H1 (cell line): ENCODE measurements at regions not wholly inside any gene's neighbourhood (a gene's known extent, or its start where the extent isn't known, plus 50 kb on each side); places are given as distances from the start of the nearest gene placed in this dataset.

Experiments used
- CBX5 ChIP-seq: fragments of 300-800, 300-1000 bp; sonication (generic); IDR thresholded peaks from 2 replicates; pipeline ENCODE4 v1.7.1; 2016; ENCODE audit warnings: antibody characterized with exemption, low read length, low read depth
- JUND ChIP-seq: IDR thresholded peaks from 2 replicates; pipeline ENCODE4 v1.6.1; 2011; ENCODE audit warnings: mild to moderate bottlenecking, improper control_type of control experiment, low read length
- KDM5A ChIP-seq: fragments of 200-600 bp; IDR thresholded peaks from 2 replicates; pipeline ENCODE4 v1.7.1; 2012; ENCODE audit warnings: mild to moderate bottlenecking, low read length, inconsistent platforms, mixed read lengths
- PHF8 ChIP-seq: fragments of 200-600 bp; sonication (generic); conservative IDR thresholded peaks from 2 replicates; pipeline ENCODE4 v1.7.1; 2012; ENCODE audit warnings: low read depth, mild to moderate bottlenecking, inconsistent platforms, low read length, moderate library complexity
- RAD21 ChIP-seq, 2 experiments: IDR thresholded peaks in 1 of 2; conservative IDR thresholded peaks in 1 of 2; 2 replicates each; pipeline ENCODE4 v1.6.1; 2011; ENCODE audit warnings: low read depth in 2 of 2, low read length in 2 of 2, improper control_type of control experiment in 1 of 2, inconsistent platforms in 1 of 2, mild to moderate bottlenecking in 1 of 2, moderate library complexity in 1 of 2
- SIX5 ChIP-seq: IDR thresholded peaks from 2 replicates; pipeline ENCODE4 v1.6.1; 2011; ENCODE audit warnings: mild to moderate bottlenecking, low read depth, low read length
- SP2 ChIP-seq: IDR thresholded peaks from 2 replicates; pipeline ENCODE4 v1.6.1; 2012; ENCODE audit warnings: mild to moderate bottlenecking, low read length, inconsistent platforms
- TF ChIP-seq, protein P1 (sequence below): fragments of 300-600 bp; sonication (generic); IDR thresholded peaks from 2 replicates; pipeline ENCODE4 v1.7.1; 2012; ENCODE audit warnings: low read length, moderate library complexity, mild to moderate bottlenecking, inconsistent platforms; ENCODE audit not compliant: insufficient replicate concordance

DNA sequence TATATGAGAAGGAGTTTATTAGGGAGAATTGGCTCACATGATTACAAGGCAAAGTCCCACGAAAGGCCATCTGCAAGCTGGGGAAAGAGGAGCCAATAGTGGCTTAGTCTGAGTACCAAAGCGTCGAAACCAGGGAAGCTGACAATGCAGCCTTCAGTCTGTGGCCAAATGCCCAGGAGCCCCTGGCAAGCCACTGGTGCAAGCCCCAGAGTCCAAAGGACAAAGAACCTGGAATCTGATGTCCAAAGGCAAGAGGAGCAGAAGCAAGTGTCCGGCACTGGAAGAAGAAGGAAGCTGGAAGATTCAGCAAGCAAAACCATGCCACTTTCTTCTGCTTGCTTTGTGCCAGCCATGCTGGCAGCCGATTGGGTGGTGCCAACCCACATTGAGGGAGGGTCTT lies 74.3 kb upstream of the NPAS2 start (continued):
- TF ChIP-seq, protein P1, sequence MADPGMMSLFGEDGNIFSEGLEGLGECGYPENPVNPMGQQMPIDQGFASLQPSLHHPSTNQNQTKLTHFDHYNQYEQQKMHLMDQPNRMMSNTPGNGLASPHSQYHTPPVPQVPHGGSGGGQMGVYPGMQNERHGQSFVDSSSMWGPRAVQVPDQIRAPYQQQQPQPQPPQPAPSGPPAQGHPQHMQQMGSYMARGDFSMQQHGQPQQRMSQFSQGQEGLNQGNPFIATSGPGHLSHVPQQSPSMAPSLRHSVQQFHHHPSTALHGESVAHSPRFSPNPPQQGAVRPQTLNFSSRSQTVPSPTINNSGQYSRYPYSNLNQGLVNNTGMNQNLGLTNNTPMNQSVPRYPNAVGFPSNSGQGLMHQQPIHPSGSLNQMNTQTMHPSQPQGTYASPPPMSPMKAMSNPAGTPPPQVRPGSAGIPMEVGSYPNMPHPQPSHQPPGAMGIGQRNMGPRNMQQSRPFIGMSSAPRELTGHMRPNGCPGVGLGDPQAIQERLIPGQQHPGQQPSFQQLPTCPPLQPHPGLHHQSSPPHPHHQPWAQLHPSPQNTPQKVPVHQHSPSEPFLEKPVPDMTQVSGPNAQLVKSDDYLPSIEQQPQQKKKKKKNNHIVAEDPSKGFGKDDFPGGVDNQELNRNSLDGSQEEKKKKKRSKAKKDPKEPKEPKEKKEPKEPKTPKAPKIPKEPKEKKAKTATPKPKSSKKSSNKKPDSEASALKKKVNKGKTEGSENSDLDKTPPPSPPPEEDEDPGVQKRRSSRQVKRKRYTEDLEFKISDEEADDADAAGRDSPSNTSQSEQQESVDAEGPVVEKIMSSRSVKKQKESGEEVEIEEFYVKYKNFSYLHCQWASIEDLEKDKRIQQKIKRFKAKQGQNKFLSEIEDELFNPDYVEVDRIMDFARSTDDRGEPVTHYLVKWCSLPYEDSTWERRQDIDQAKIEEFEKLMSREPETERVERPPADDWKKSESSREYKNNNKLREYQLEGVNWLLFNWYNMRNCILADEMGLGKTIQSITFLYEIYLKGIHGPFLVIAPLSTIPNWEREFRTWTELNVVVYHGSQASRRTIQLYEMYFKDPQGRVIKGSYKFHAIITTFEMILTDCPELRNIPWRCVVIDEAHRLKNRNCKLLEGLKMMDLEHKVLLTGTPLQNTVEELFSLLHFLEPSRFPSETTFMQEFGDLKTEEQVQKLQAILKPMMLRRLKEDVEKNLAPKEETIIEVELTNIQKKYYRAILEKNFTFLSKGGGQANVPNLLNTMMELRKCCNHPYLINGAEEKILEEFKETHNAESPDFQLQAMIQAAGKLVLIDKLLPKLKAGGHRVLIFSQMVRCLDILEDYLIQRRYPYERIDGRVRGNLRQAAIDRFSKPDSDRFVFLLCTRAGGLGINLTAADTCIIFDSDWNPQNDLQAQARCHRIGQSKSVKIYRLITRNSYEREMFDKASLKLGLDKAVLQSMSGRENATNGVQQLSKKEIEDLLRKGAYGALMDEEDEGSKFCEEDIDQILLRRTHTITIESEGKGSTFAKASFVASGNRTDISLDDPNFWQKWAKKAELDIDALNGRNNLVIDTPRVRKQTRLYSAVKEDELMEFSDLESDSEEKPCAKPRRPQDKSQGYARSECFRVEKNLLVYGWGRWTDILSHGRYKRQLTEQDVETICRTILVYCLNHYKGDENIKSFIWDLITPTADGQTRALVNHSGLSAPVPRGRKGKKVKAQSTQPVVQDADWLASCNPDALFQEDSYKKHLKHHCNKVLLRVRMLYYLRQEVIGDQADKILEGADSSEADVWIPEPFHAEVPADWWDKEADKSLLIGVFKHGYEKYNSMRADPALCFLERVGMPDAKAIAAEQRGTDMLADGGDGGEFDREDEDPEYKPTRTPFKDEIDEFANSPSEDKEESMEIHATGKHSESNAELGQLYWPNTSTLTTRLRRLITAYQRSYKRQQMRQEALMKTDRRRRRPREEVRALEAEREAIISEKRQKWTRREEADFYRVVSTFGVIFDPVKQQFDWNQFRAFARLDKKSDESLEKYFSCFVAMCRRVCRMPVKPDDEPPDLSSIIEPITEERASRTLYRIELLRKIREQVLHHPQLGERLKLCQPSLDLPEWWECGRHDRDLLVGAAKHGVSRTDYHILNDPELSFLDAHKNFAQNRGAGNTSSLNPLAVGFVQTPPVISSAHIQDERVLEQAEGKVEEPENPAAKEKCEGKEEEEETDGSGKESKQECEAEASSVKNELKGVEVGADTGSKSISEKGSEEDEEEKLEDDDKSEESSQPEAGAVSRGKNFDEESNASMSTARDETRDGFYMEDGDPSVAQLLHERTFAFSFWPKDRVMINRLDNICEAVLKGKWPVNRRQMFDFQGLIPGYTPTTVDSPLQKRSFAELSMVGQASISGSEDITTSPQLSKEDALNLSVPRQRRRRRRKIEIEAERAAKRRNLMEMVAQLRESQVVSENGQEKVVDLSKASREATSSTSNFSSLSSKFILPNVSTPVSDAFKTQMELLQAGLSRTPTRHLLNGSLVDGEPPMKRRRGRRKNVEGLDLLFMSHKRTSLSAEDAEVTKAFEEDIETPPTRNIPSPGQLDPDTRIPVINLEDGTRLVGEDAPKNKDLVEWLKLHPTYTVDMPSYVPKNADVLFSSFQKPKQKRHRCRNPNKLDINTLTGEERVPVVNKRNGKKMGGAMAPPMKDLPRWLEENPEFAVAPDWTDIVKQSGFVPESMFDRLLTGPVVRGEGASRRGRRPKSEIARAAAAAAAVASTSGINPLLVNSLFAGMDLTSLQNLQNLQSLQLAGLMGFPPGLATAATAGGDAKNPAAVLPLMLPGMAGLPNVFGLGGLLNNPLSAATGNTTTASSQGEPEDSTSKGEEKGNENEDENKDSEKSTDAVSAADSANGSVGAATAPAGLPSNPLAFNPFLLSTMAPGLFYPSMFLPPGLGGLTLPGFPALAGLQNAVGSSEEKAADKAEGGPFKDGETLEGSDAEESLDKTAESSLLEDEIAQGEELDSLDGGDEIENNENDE, result no peak
- TF ChIP-seq SP2 (no peak), JUND (no peak), RAD21 (IDR thresholded peaks at IDR 0.05 in 1 of 2, conservative IDR thresholded peaks at IDR 0.05 in 1 of 2; ENCODE audit: low read depth in 2 of 2, low read length in 2 of 2) (no peak), KDM5A (no peak), PHF8 (no peak), CBX5 (no peak), SIX5 (no peak)
